NAMALWA (cell line): ENCODE measurements at regions not wholly inside any gene's neighbourhood (a gene's known extent, or its start where the extent isn't known, plus 50 kb on each side); places are given as distances from the start of the nearest gene placed in this dataset.

ENCODE experiments used
- DNase-seq: peaks from one replicate; pipeline ENCODE4 v3.0.0-alpha.2; 2015; ENCODE audit warnings: low spot score

- no peak for DNase-seq
Observed at GRCh38 chr2:236691799-236692167, 122.2 kb downstream of the ACKR3 start.

GRCh38 chr2:236692937-236693336, 123.3 kb downstream of the ACKR3 start:
- DNase-seq, result no peak

GRCh38 chr2:236693531-236693930, 123.9 kb downstream of the ACKR3 start:
- no peak for DNase-seq

GRCh38 chr2:236694146-236694888, 124.7 kb downstream of the ACKR3 start:
- no peak for DNase-seq

- DNase-seq, result no peak
Observed at GRCh38 chr2:236696834-236697233, 127.2 kb downstream of the ACKR3 start.

- DNase-seq, result no peak
Observed at GRCh38 chr2:236698016-236698627, 128.5 kb downstream of the ACKR3 start.

- DNase-seq, result no peak
Observed at GRCh38 chr2:236700703-236701102, 131.1 kb downstream of the ACKR3 start.

- DNase-seq, result no peak
Observed at GRCh38 chr2:236702657-236703372, 133.2 kb downstream of the ACKR3 start.

GRCh38 chr2:236703373-236703709, 133.7 kb downstream of the ACKR3 start:
- no peak for DNase-seq

- DNase-seq, result no peak
Observed at GRCh38 chr2:236703906-236704305, 134.3 kb downstream of the ACKR3 start.

GRCh38 chr2:236704887-236705286, 135.3 kb downstream of the ACKR3 start:
- DNase-seq, result no peak

GRCh38 chr2:236705295-236706105, 135.9 kb downstream of the ACKR3 start:
- DNase-seq, result no peak

GRCh38 chr2:236706288-236706687, 136.7 kb downstream of the ACKR3 start:
- DNase-seq, result no peak

- no peak for DNase-seq
Observed at GRCh38 chr2:236706803-236707202, 137.2 kb downstream of the ACKR3 start.

- DNase-seq, result no peak
Observed at GRCh38 chr2:236711440-236711839, 141.8 kb downstream of the ACKR3 start.

- DNase-seq, result no peak
Observed at GRCh38 chr2:236712304-236712703, 142.7 kb downstream of the ACKR3 start.

- no peak for DNase-seq
Observed at GRCh38 chr2:236712961-236713673, 143.5 kb downstream of the ACKR3 start.

- DNase-seq, result no peak
Observed at GRCh38 chr2:236714080-236714479, 144.5 kb downstream of the ACKR3 start.

GRCh38 chr2:236715077-236715476, 145.5 kb downstream of the ACKR3 start:
- DNase-seq, result no peak

- no peak for DNase-seq
Observed at GRCh38 chr2:236715491-236715961, 145.9 kb downstream of the ACKR3 start.

- no peak for DNase-seq
Observed at GRCh38 chr2:236717120-236717519, 147.5 kb downstream of the ACKR3 start.

GRCh38 chr2:236717729-236718128, 148.1 kb downstream of the ACKR3 start:
- no peak for DNase-seq
